ENCODE measurements at regions not wholly inside any gene's neighbourhood (a gene's known extent, or its start where the extent isn't known, plus 50 kb on each side); places are given as distances from the start of the nearest gene placed in this dataset.
A peak's percentile ranks its signal among the peaks of the same experiment; 100 is the strongest.

DNA sequence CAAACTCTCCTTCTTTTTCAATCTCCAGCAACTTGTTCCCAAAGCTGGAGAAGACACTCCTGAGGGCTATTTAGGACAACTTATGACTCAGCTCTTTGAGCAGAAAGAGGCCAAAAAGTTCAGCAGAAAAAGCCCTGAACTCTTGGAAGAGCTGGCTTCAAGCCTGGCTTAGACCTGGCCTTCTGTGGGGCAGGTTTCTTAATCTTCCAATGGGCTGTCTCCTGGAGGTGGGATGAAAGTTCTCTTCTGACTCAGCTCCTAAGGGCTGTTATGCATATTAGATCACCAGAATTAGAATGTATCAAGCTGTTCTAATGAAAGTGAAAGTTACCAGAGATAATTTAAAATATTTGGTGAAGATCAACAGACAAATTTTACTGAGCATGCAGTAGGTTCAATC, 129.4 kb downstream of the RAD51AP2 start:
- no peak for DNase-seq
- intact Hi-C loops (cut with DNase I) = no loop called here
- no peak for TF ChIP-seq CTCF (IDR thresholded peaks at IDR 0.05)
- ATAC-seq = no peak
- Histone ChIP-seq H3K9me3 (peaks cover 0 to 5% of the 10 kb centered on the region in 2 donors), H3K27ac (no peak overlapping the region), H3K36me3 (no peaks in the 10 kb centered on the region), H3K4me3 (no peak overlapping the region), H3K27me3 (no peaks in the 10 kb centered on the region), H3K4me1 (no peaks in the 10 kb centered on the region)

DNA sequence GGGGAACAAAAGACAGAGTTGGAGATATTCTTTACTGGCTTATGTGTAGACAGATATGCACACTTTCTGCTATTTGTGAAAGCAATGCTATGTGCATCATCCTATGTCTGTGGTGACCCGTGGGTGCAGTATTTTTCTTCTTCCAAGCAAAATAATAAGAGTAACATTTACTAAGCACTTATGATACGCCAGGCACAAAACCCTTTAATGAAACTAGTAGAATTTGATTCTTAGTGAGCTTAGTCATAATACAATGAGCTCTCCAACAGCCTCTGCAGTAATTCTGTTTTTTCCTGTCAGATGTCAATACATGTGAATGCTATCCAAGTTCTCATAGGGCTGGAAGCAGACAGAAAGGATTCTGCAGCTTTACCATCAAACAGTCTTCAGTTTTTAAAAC, 130.6 kb downstream of the RAD51AP2 start:
- Histone ChIP-seq H3K36me3 (no peaks in the 10 kb centered on the region), H3K27ac (no peak overlapping the region), H3K4me3 (no peak overlapping the region), H3K9me3 (peaks cover 0 to 5% of the 10 kb centered on the region in 2 donors), H3K27me3 (no peaks in the 10 kb centered on the region), H3K4me1 (no peaks in the 10 kb centered on the region)
- ATAC-seq (no peak), DNase-seq (no peak)
- intact Hi-C loops (cut with DNase I) = no loop called here
- TF ChIP-seq CTCF (IDR thresholded peaks at IDR 0.05) = no peak

DNA sequence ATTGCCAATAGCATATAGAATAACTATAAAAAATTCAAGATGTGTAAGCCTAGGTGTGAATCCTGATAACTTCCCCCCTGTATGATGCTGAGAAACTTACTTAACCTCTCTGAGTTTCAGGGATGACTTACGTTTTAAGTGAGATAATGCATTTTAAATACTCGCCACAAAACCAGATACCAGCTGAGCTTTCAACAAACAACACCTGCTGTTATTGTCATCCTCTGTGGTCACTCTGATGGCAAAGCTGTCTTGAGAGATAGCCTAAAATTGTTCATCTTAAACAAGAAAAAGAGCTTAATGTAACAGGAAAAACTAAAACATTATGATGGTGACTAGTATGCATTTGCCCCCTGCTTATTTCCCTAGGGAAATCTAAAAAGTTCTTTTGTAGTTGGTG, 131.5 kb downstream of the RAD51AP2 start:
- no peak for ATAC-seq
- no peak for TF ChIP-seq CTCF (IDR thresholded peaks at IDR 0.05)
- Histone ChIP-seq H3K36me3 (no peaks in the 10 kb centered on the region), H3K4me3 (no peak overlapping the region), H3K4me1 (no peaks in the 10 kb centered on the region), H3K9me3 (no peaks in the 10 kb centered on the region), H3K27me3 (no peaks in the 10 kb centered on the region), H3K27ac (no peak overlapping the region)
- no peak for DNase-seq
- intact Hi-C loops (cut with DNase I) = no loop called here

DNA sequence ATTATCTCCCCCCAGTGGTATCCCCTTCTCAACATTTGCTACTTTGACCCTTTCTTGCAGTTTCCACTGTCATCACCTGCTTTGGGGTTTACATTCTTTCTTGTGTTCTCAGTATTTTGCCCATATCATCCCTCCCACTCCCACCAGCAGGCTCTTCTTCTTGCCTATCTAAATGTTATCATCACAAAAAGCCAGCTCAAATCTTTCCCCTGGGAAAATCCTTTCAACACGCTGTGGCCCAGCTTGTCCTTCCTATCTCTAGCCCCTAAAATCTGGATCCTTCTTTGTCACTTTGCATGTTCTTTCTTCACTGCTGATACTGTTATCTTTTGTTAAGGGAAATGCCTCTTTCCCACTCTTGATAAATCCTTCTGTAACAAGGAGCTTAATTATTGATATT, 138.2 kb downstream of the RAD51AP2 start:
- no peak for TF ChIP-seq CTCF (IDR thresholded peaks at IDR 0.05)
- intact Hi-C loops (cut with DNase I) = no loop called here
- DNase-seq (no peak), ATAC-seq (no peak)
- Histone ChIP-seq H3K4me3 (no peak overlapping the region), H3K9me3 (no peaks in the 10 kb centered on the region), H3K27ac (no peak overlapping the region), H3K27me3 (no peaks in the 10 kb centered on the region), H3K36me3 (no peaks in the 10 kb centered on the region), H3K4me1 (no peaks in the 10 kb centered on the region)

GRCh38 chr2:17375262-17375661, 143.0 kb downstream of the RAD51AP2 start:
- intact Hi-C loops (cut with DNase I) = no loop called here
- ATAC-seq (no peak), DNase-seq (peak in 1 of 4 donors; percentile 21)
- Histone ChIP-seq H3K36me3 (no peaks in the 10 kb centered on the region), H3K27ac (no peak overlapping the region), H3K9me3 (peaks cover 0 to 3% of the 10 kb centered on the region in 2 donors), H3K4me1 (no peaks in the 10 kb centered on the region), H3K4me3 (no peak overlapping the region), H3K27me3 (no peaks in the 10 kb centered on the region)
- TF ChIP-seq CTCF (IDR thresholded peaks at IDR 0.05) = no peak

Measured in left lung (tissue), 4 donors.